Fibroblast of peridontal ligament (primary cell): ENCODE measurements at regions not wholly inside any gene's neighbourhood (a gene's known extent, or its start where the extent isn't known, plus 50 kb on each side); places are given as distances from the start of the nearest gene placed in this dataset.

ENCODE experiments used
- DNase-seq: peaks from one replicate; pipeline ENCODE4 v3.0.0-alpha.2; 2010; ENCODE audit errors: extremely low read depth

DNA sequence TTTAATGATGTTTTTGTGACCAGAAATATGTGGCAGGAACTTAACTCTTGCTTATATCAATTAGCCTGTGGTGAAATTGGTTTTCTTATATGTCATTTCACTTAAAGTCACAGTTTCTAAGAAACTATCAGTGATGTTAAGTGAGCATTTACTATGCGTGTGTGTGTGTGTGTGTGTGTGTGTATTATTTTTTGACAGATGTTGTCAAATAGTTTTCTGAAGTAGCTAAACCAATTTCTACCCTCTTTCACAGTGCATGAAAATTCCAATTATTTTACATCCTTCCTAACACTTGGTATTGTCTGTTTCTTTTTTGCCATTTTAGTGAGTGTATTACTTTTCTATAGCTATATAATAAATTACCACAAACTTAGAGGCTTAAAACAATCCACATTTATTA lies 122.1 kb upstream of the CAND1 start:
- DNase-seq = no peak

DNA sequence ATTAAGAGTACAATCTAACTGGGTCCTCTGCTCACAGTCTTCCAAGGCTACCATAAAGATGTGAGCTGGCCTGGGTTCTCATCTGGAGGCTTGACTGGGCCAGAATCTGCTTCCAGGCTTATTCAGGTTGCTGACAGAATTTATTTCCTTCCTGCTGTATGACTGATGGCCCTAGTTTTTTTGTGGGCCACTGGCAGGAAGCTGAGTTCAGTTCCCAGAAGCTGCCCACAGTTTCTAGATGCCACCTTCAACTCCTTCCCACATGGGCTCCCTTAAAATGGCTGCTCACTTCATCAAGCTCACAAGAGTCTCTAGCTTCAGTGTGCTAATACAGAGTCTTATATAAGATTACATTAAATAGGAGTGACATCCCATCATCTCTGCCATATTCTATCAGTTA lies 121.7 kb upstream of the CAND1 start:
- DNase-seq = no peak

DNA sequence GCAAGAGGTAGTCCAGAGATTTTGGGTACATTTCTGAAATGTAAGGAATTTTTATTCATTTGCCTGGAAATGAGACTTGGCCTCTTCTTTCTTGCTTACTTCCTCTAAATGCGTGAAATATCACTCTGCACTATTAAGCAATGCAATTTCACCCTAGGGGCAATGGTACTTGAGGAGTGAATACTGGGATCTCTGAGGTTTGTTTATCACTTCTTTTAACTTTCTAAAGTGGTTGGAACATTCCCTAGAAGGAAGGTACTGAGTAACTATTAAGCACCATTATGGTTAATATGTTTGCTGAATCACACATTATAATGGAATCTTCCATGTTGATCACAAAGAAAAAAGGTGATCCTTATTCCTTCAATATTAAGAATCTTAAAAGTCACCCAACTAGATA lies 120.9 kb upstream of the CAND1 start:
- DNase-seq = no peak

DNA sequence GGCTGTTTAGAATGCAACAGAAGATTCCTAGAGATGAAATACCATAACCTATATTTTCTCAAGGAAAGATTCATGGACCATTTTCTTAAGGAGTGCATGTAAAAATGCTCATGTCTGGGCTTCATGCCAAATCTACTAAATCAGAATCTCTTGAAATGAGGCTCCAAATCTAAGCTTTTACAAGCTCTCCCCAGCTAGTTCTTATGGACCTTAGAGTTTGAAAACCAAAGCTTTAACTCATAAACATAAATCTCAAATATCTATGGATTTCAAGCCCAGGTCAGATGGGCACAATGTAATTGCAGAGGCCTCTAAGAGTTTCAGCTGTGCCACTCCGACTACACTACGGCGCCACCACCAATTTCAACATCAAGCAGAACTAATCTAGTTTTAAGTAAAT lies 117.3 kb upstream of the CAND1 start:
- peak; percentile 1 for DNase-seq

DNA sequence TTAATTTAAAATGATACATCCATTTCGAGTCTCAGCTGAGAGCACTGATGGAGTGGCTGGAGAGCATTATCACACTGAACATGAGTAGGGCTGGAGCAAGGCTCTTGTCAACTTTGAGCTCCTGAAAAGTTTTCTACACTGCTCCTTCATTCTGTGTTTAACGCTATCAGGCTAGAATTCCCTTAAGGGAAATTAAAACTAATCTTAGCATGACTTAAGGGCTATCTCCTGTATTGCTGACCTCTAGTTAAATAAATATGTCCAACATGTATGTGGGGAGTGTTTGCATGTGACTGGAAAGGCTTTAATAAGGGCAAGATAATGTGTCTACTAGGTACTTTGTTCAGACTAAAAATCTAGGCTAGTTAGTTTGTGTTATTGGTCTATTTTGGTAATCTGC lies 116.7 kb upstream of the CAND1 start:
- no peak for DNase-seq

DNA sequence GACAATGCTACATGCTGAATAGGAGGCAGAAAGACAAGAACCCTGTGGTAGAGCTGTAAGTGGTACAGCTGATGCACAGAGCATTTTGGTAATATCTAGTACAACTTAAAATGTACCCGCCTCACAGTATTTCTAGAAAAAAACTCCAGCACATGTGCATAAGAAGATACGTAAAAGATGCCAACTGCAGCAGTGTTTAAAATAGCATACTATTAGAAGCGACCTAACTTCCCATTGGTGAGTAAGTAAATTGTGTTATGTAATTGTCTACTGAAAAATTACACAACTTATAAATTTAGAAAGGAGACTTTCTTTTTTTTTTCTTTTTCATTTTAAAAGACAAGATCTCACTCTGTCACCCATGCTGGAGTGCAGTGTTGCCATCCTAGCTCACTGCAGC lies 114.3 kb upstream of the CAND1 start:
- DNase-seq = no peak

DNA sequence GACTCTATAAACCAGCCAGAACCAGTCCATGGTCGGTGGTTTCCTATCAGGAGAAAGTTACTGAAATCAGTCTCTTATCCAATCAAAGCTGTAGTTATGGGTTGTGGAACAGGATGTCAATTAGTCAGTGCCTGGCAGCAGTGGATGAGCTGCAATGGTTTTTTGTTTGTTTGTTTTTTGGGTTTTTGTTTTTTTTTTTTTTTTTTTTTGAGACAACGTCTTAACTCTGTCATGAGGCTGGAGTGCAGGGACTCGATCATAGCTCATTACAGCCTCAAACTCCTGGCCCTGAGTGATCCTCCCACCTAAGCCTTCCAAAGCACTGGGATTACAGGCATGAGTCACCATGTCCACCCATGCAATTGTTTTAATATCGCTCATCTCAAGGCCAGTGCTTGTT lies 113.3 kb upstream of the CAND1 start:
- peak; percentile 0 for DNase-seq

DNA sequence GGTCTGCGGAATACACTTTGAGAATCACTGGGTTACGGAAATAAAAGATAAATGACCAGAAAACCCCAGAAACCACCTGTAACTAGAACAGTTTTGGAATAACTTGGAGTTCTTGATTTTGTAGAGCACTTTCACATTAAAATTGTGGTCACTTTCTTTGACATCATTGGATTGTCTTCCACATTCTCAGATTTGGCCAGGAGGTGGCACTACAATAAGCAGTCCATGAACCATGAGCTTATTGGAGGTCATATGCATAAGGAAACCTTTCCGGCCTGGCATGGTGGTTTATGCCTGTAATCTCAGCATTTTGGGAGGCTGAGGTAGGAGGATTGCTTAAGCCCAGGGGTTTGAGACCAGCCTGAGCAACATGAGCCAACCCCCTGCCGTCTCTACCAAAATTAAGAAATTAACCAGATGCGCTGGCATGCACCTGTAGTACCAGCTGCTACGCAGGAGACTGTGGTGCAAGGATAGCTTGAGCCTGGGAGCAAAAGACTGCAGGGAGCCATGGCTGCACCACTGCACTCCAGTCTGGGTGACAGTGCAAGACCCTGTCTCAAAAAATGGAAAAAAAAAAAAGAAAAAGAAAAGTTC lies 107.7 kb upstream of the CAND1 start:
- DNase-seq = peak; percentile 48

DNA sequence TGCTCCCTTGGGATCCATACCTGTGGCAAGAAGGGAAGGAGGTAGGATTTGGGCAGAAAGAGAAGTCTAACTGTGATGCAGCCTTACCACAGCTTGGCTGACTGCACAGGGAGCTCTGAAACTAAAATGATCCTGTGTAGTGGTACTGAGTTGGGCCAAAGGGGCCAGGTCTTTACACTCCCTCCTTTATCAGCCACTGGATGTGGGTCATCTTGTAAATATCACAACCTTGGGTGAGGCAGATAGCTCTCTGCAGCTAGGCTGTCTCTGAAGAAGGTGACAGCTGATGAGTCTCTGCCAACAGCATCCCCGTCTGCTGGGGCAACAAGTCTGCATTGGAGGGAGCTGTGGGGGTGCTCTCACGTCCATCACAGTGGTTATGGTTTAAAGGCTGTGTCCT lies 95.9 kb upstream of the CAND1 start:
- no peak for DNase-seq

DNA sequence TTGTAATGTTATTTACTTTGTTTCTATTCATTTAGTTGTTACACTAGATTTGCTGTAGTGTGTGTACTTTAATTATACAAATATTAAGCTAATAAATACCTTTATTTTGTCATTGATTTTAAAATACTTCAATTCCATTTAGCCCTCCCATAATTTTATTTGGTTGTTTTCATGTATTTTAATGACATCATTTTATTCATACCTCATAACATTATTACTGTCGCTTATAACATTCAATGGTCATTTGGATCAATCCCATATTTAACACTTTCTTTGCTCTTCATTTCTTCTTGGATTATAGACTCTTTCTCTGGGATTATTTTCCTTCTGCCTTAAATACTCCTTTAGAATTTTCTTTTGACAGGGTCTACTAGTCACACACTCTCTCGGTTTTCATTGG lies 86.6 kb upstream of the CAND1 start:
- no peak for DNase-seq

DNA sequence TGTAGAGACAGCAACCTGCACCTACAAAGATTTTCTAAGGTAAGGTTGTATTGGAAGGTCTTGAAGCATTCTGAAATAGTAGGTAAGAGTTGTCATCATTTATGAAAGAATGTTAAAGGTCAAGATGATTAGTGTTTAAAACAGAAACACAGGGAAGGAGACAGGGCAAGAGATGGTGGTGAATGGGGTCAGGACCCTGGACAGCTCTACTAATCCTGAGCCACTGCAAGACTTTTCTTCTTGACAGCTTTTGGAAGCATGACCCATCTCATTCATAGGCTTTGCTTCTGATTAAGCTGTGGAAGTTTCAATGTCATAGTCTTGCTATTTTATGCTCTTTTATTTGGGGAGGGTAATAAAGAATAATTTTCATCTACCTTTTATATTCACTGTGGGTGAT lies 75.5 kb upstream of the CAND1 start:
- DNase-seq = peak; percentile 18

DNA sequence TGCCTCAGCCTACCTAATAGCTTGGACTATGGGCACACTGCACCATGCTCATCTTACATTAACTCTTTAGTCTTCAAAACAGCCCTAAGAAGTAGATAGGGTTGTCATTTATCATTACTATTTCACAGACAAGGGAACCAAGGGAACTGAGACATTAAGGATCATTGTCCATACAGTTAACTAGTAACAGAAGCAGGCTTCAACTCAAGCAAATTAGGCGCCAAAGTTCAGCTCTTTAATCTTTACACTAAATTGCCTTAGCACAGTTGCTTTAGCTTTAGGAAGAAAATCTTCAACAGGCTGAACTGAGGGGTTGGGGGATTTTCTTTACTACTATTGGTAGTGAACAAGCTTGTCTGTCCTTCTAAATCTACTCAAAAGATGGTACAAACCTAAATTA lies 68.8 kb upstream of the CAND1 start:
- no peak for DNase-seq

DNA sequence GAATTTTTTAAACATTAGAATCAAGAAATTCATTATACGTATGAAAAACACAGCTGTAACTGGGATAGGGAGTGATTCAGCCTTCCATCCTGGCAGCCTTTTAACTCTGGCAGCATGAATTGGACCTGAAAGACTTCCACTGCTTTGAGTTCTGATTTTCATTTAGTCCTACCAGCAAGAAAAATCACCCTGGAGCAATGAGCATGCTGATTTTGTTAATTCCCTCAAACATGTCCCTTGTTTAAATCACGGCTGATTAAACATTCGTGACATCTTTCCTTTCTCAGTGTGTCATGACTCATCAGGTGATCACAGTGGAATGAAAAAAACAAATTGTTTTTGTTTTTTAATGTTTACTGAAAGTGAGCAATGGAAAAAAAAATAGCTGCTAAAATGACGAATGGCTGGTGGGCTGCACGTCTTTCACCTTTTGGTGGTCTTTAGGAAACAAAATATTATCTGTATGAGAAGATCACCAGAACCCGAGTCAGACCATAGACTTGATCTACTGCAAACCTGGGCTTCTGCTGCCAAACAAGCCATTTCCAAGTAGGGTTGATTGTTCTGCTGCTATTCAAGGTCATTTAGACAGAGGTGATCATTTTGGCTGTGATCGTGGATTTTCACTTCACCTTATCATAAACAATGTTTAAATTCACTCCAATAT lies 67.0 kb upstream of the CAND1 start:
- no peak for DNase-seq

DNA sequence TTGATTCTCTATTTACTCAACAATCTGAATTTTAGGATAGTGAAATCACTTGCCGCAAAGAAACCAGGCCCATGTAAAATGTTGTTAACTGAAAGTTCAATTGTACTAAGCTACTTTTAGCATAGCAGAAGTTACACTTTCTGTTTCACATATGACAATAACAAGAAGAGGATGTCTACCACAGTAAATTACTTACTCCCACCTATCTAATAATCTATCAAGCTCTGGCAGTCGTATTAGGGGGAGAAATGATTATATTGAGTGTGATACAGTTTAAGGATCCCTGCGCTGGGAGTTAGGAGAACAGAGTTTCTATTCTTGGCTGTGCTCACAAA lies 66.5 kb upstream of the CAND1 start:
- no peak for DNase-seq

DNA sequence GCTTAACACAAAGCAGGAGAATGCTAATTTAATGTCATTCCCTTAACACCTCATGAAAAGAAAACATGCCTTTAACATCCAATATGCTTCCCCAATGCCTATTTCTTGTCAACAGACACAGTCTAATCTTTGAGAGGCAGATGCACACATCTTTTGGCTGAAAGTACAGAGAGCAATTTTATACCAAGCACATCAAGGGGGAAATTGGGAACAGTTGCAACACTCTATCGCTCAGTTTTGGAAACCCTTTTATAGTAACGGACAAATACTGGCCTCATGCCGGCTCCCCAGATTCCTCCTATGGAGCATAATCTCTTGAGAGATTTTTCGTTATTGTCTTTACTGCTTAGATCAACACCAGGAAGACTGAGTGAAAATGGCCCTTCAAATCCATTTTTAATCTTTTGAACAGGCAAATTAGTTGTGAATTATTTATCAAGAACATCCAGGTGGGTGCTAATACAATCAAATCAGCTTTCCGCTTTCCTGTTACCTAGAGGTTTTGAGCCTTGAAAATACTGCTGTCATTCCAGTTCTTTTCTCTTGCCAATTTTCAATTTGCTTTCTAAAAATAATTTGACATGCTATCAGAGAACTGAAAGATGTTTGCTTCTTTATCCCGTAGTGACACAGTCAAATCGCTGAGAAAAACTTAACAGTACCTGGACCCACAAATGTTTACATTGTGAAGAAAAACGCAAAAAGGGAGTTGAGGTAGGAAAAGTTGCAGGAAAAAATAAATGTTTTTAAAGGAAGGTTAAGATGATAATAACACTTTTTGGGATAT lies 60.7 kb upstream of the CAND1 start:
- DNase-seq = no peak

DNA sequence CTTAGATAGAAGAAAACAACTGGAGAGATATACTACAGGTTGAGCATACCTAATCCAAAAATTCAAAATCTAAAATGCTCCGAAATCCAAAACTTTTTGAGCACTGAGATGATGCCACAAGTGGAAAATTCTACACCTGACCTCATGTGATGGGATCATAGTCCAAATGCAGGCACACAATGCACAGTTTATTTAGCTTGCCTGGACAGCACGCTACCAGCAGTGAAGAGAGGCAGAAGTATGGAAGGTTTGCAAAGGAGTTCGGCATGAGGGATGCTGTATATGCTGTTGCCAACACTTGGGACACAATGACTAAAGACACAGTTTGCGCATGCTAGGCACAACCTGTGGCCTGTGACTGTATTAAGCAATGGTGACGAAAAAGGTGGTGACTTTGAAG lies 58.1 kb upstream of the CAND1 start:
- DNase-seq = no peak

DNA sequence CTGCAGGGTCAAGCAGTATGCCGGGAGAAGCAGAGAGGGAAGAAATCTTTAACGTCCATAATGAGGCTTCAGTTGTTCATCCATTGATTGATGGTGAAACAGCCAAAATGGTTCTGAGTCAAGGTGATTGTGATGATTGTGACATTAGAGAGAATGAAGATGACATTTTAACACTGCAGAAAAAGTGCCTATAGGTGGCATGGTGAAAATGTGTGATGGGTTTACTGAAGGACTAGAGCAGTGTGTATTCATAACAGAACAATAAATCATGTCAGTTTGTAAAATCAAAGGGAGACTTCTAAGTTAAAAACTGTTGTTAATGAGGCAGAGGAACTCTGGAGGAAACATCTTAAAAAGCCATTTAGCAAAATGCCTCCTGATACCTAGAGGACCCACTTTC lies 57.7 kb upstream of the CAND1 start:
- no peak for DNase-seq

DNA sequence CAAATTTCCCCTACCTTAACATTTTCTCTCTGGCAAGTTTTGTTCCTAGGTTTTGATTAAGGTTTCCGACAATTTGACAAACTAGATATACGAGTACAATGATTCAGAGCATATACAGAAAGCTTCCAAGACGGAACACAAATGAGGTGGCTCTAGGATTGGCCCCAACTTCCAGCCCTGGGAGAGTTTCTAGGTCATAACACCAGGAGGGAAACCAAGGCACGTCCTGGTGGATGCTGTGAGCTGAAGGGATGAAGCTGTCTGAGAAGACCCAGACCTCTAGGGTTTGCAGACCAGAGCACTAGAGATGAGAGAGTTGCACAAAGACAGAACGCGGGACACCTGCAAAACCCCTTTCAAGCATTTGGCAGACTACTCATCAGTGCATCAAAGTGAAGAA lies 51.5 kb upstream of the CAND1 start:
- no peak for DNase-seq
